ENCODE measurements at regions not wholly inside any gene's neighbourhood (a gene's known extent, or its start where the extent isn't known, plus 50 kb on each side); places are given as distances from the start of the nearest gene placed in this dataset.
A peak's percentile ranks its signal among the peaks of the same experiment; 100 is the strongest.

GRCh38 chr2:56713978-56714377, 530.2 kb downstream of the CCDC85A start:
- no peak for DNase-seq

DNA sequence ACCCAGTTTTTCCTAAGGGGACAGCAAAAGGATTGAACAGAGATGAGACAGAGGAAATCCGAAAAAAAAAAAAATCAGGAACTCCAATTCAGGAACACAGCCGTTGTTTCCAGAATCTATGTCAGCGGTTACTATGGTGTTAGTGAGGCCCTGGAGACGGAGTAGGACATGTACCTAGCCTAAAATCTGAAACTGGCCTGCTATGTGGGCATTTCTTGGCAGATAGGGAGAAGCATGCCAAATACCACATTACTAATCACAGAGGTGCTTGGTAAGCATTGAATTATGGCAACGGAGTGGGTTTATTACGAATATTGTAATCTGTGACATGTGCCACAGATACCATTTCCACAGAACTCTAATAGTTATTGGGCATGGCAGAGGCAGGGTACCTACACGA, 530.6 kb downstream of the CCDC85A start:
- no peak for DNase-seq

DNA sequence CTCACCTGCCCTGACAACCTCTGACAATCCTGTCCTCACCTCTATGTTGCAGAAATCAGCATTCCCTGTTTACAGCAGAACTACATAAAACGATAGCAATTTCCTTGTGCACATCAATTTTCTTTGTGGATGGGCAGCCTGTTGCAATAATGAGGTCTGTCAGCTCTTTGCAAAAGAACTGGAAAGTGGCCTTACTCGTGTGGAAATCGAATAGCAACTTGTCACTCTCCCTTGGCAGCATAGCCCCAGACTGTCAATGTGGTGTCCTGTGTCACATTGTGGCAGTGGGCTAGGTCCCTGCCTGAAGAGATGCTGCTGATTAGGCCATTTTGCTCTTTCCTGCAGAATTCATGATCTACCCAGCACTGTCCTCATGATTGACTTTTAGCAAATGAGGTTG, 531.9 kb downstream of the CCDC85A start:
- DNase-seq: no peak

GRCh38 chr2:56718413-56718812, 534.6 kb downstream of the CCDC85A start:
- no peak for DNase-seq

- no peak for DNase-seq
Measured at GRCh38 chr2:56729212-56729611, 545.4 kb downstream of the CCDC85A start.

GRCh38 chr2:56732946-56733345, 549.2 kb downstream of the CCDC85A start:
- no peak for DNase-seq

DNA sequence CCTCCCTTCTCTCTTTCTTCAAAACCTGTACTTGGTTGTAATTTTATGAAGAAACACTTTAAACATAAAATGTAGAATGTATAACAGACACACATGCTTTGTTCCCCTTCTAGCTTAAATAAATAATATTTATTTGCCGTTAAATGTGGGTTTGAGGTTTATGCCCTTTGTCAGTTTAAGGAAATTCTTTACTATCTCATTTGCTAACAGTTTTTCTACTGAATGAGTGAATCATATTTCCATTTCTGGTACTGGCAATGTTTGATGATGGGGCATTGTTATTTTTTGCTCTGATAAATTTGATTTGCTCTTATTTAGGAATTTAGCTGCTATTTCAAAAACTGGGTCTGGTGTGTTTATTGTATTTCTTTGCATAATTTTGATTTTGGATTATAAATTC, 555.6 kb downstream of the CCDC85A start:
- no peak for DNase-seq

DNA sequence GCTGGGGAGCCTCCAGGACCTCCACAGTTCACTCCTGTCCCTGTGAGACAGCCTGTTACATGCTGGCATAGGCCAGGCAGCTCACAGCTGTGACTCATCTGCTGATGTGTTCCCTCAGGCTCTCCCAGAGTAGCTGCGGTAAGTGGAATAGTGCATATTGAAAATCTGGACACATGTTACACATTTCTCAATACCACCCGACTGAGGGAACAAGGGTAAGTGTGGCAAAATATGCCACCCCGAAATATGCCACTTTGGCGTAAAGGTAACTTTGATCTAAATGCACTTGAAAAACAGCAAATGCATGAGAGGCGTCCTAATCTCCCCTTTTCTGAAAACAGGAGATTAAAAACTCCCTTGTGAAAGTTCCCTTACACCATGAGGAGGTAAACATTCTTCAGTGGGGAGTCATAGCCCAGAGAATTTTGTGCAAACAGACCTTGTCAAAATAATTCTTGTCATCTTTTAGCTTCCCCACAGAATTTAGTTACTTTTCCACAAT, 557.9 kb downstream of the CCDC85A start:
- DNase-seq: no peak

DNA sequence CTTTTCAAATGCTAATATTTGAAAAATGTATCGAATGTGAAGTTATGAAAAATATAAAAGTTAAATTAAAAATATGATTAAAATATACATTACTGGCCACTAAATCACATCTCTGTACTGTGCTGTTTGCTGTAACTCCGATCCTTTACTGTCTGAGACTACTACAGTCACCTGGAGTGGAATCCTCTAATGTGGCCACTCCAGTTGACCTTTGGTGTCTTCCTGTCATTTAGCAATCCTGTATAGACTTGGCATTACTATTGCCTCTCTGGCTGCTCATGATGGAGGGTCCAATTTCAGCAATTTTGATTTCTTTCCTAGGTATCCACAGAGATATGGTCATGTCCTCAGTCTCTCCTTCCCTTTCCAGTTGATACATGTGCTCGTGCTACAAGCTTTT, 560.0 kb downstream of the CCDC85A start:
- no peak for DNase-seq

GRCh38 chr2:56749152-56749752, 565.5 kb downstream of the CCDC85A start:
- DNase-seq: peak; percentile 23

DNA sequence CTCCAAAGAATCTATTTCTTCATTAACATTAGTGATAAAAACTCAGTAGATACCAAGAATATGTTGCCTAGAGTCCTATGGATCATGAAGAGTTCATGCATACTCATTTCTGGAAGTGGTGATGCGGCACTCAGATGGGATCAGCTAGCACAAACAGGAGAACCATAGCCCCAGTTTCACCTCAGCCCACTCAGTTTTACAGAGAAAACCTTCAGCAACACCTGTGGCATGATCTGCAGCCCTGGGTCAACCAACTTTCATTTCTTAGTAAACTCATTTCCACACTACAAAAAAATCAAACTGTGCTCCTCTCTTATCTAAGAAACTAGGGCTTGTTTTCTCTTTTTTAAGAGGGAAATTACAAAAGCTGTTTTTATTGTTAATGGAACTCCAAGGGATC, 569.4 kb downstream of the CCDC85A start:
- no peak for DNase-seq

DNA sequence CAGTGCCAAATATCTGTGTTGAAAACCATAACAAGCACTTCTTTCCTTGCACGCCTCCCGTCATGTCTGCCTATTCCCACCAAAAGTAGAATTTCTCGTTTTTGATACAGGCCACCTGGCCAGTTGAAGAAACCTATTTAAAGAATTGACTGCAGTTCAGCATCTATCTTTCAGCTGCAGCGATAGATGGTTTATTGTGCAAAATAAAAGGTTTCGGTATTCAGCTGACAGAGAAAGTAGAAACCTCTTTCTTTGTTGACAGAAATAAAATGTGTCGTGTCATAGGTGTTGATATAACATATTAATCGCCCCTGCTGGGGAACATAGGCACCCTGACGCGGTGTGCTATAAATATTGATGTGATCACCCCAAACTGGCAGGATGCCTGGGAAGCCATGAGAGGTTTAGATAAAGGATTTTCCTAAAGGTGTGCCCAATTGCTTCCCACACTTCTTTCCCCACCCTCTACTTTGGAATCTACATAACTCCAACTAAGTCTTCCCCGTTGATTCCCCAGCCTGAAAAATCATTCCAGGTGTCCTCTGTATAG, 570.4 kb downstream of the CCDC85A start:
- DNase-seq: peak; percentile 43

GRCh38 chr2:56754627-56755026, 570.8 kb downstream of the CCDC85A start:
- no peak for DNase-seq

DNA sequence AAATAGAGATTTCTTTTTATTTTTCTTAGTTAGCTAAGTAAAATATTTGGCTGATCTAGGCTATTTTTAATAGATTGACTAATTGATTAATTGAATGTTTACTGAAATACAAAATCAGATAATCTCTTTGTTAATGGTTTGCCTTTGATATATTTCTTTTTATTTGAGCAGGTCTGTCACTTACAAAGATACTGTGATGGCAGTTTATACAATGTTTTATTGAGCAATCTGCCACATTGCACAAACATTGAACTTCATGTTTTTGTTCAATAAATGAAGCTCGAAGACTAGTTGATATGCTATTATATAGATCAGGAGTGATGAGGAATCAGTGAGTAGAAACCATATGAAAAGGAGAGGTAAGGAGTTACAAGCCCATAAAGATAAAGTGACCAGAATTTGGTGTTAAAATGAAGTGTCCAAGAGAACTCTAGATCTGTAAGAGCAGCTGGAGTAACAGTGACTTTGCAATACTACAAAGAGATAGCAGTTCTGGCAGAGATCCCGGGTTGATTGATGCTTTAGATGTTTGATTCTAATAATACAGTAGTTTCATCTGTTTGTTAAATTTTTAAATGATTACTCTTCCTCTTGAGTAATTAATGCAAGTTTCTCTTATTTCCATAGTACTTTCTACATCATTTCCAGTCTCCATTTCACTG, 574.2 kb downstream of the CCDC85A start:
- DNase-seq: no peak

DNA sequence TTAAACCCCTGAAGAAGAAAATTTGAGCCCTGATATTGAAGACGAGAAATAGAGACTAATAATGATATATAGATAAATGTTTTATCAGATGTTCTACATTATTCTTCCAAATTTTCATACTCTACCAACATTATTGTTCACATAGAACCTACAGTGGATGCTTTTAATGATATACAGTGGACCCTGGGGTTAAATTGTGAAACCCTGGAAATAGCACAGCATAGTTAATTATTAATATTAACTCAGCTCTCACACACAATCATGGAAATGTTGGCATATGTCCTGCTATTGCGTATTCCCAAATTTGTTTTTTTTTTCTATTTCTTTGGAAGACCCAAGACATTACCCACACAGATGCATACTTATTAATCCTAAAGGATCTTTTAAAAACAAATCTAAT, 579.9 kb downstream of the CCDC85A start:
- no peak for DNase-seq

- no peak for DNase-seq
Measured at GRCh38 chr2:56768973-56769372, 585.2 kb downstream of the CCDC85A start.

DNA sequence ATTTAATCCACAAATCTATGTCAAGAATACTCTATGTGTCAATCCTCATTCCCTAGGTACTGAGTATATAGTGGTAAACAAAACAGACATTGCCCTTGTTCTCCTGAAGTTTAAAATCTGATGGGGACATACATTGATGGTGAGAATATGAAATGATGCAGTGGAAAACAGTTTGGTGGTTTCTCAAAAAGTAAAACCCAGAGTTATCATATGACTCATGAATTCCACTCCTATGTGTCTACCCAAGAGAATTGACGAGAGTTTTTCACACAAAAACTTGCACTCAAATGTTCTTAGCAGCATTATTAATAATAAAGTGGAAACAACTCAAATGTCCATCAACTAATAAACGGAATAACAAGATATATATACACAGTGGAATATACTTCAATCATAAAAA, 586.7 kb downstream of the CCDC85A start:
- DNase-seq: no peak

DNA sequence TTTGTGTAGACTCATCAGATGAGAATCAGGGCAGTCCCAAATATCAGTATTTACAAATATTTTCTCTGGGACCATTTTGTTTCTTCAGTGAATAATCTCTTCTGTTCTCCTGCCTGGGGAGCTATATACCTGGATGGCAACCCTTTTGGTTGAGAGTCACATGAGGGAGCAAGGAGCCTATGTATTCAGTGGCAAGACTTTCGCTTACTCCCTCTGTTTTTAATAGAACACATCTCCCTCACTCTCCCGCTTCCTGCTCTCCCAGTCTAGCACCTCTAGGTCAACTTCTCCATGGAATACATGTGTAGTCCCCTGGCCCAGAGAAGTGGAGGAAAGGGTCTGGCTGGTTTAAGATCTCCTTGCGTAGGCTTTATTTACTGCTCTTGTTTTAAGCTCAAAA, 600.3 kb downstream of the CCDC85A start:
- DNase-seq: no peak

DNA sequence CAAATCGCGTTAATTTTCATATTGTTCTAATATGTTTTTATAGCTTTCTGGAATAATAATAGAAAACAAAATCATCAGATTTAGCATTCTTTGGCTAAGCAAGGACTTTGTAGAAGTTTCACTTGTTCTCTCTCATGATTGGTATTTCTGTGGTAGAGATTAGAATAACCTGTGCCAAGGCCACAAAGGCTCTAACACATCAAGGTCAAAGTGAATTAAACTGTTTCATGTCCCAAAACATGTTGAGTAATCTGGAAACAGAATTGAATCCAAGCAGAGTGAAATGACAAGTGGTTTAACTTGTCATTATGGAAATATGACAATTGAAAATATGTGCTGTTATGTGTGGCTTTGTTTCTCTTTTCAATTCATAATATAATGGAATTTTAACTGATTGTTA, 617.4 kb downstream of the CCDC85A start:
- DNase-seq: no peak

GRCh38 chr2:56801770-56802169, 618.0 kb downstream of the CCDC85A start:
- DNase-seq: no peak

DNA sequence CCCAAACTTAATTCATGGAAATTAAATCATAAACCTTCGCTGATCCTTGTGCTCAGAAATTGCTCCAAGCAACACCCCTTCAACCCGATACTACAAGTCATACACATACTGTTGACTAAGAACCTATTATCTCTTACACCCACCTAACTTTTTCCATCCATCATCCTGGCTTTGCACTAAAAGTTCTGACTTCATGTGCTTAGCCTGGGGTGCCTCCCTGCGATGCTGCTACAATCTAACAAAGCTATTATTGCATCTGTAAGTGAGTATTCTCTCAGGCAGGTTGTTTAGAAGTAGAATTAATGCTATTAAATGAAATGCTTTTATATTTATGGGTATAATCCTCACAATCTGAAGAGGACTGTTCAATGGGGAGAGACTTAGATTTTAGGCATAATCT, 619.8 kb downstream of the CCDC85A start:
- no peak for DNase-seq

DNA sequence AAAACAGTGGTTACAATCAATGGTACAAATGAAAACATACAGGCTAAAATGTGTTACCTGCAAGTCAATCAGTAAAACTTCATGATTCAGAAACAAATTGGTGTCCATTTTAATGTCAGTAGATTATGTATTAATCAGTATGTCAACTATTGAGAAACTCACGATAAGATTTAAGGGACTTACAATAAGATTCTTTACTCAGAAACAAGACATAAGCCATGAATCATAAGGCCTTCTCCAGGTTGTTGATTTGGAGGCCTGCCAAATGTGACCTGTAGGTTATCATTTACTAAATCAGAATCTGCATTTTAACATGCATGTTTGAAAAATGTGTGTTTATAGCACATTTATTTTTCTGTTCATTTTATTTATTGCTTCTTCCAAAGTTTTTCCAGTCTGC, 623.1 kb downstream of the CCDC85A start:
- no peak for DNase-seq

DNA sequence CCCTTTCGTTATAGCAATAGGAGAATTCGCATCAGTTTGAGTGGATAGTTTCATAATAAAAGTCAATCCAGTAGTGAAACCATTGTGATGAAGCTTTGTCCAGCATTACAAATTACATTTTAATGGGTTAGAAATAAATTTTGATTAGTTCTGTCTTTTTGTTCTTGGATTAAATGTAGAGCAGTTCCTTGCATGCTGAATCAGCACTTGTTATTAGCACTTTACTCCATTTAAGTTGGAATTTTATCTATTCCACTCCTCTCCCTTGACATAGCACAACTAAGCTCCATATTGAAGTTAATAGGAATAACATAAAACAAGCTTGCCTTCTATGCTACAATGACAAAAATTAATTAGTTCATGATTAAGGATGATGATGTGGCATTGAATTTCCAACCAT, 624.1 kb downstream of the CCDC85A start:
- DNase-seq: no peak

DNA sequence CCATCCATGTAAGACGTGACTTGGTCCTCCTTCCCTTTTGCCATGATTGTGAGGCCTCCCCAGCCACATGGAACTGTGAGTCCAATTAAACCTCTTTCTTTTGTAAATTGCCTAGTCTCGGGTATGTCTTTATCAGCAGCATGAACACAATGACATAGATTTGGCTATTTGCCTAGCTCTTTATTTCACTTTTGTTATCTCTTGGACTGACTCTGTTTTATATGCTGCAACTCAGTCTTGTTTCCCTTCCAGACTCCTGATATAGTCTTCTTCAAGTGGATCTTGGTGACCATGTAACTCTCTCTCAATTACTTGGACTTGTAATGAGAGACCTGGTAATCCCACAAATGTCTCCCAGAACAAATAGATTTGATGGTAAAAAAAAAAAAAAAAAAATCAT, 627.6 kb downstream of the CCDC85A start:
- DNase-seq: no peak

DNA sequence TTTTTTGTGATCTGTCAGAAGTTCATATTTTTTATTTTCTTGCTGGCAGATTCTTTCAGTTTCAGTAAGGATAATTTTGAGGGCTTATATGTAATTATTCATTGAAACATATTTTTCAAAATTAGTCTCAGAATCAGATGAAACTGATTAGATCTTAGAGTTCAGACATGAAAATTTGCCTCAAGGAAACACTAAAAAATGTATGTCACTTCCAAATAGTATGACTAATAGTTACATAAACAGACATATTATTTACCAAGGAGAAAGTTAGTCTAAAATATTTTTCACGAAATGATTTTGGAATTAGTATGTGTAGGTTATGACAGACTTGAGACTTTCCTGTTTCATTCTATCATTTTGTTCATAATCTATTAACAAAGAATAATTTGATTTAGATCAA, 628.6 kb downstream of the CCDC85A start:
- DNase-seq: no peak

Data from DMS153 (cell line).